GM12891 (cell line): ENCODE measurements at regions not wholly inside any gene's neighbourhood (a gene's known extent, or its start where the extent isn't known, plus 50 kb on each side); places are given as distances from the start of the nearest gene placed in this dataset.

Experiments
- DNase-seq: peaks from one replicate; pipeline ENCODE4 v3.0.0; 2011; ENCODE audit warnings: low spot score; ENCODE audit not compliant: insufficient read length
- FAIRE-seq: peaks from 2 replicates; lab custom pipeline; 2011; peaks lifted over from hg19 to GRCh38; lab: Jason Lieb, UNC
- PAX5 ChIP-seq: IDR thresholded peaks from 2 replicates; pipeline ENCODE4 v1.6.1; 2011; ENCODE audit warnings: low read length, moderate library complexity, mild to moderate bottlenecking; ENCODE audit not compliant: insufficient read depth, severe bottlenecking
- POLR2A ChIP-seq: IDR thresholded peaks from 2 replicates; pipeline ENCODE4 v1.6.1; 2011; ENCODE audit warnings: low read depth, low read length, control low read depth
- POLR2AphosphoS5 ChIP-seq: IDR thresholded peaks from 2 replicates; pipeline ENCODE4 v1.6.1; 2011; ENCODE audit warnings: low read depth, low read length, control low read depth
- POU2F2 ChIP-seq: IDR thresholded peaks from 2 replicates; pipeline ENCODE4 v1.6.1; 2011; ENCODE audit warnings: low read depth, mild to moderate bottlenecking, control low read depth, low read length, moderate library complexity
- SPI1 ChIP-seq: IDR thresholded peaks from 2 replicates; pipeline ENCODE4 v1.6.1; 2011; ENCODE audit warnings: low read depth, low read length, control low read depth
- TAF1 ChIP-seq: IDR thresholded peaks from 2 replicates; pipeline ENCODE4 v1.6.1; 2011; ENCODE audit warnings: low read depth, low read length, control low read depth

- no peak for FAIRE-seq
- no peak for DNase-seq
- TF ChIP-seq POLR2A = no peak
- peak; percentile 90 for TF ChIP-seq SPI1
These were observed 489.2 kb downstream of the MDFIC start for GRCh38 chr7:115410972-115411686.

DNA sequence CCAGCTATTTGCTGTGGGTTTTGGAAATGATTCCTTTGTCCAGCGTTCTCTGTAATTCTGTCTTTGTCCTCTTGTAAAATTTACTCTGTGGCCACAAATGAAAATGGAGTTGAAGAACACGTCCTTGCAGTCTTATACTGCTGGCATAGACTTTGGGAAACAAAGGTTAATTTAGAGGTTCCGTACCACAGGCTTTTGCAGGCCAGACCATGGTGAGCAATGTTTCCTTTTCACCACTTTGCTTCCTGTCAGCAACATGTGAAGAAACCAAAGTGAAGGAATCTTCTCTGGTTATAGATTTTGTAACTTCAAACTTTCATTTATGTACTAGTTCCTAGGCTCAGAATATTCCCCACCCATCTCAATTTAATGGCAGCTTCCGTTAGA is 488.5 kb downstream of the MDFIC start:
- FAIRE-seq = no peak
- no peak for TF ChIP-seq PAX5
- TF ChIP-seq SPI1 = no peak
- no peak for TF ChIP-seq POU2F2
- no peak for TF ChIP-seq POLR2AphosphoS5
- TF ChIP-seq TAF1 = no peak
- TF ChIP-seq POLR2A = no peak
- no peak for DNase-seq

DNA sequence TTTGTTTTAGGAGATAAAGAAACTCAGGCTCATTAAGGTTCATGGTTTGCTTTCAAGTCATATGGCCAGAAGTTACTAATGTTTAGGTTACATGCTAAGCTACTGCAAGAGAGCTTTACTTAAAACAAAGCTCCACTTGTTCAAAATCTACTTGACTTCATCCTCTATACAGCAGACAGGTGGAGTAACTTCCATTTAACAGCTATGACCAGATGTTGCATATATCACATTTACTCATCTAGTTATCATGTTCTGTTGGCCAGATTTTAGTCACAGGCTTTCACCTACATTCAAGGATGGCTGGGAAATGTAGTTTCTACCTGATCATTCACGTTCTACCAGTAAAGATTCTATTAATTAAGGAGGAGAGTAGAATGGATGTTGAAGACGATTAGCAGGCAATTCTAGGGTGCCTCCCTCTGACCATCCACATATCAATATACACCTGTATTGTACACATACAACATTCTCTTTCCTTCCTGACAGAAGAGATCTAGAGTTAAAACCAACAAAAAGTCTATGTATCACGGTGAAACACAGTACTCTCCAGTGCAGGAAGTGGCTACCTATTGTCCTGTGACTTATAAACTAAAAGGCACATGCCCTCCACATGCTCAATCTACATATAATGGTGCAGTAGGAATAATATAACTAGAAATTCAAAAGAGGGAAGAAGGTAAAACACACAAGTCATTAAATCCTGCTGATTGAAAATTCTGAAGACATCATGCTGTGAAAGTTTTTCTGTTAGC is 488.0 kb downstream of the MDFIC start:
- TF ChIP-seq POLR2AphosphoS5 (no peak), TAF1 (no peak), POLR2A (no peak), PAX5 (no peak), POU2F2 (no peak), SPI1 (no peak)
- FAIRE-seq (peak; percentile 23), DNase-seq (no peak)

GRCh38 chr7:115406219-115406618 is 484.3 kb downstream of the MDFIC start:
- DNase-seq (no peak), FAIRE-seq (no peak)
- TF ChIP-seq TAF1 = no peak
- no peak for TF ChIP-seq POU2F2
- TF ChIP-seq POLR2AphosphoS5 = no peak
- no peak for TF ChIP-seq POLR2A
- no peak for TF ChIP-seq SPI1
- TF ChIP-seq PAX5 = no peak

DNA sequence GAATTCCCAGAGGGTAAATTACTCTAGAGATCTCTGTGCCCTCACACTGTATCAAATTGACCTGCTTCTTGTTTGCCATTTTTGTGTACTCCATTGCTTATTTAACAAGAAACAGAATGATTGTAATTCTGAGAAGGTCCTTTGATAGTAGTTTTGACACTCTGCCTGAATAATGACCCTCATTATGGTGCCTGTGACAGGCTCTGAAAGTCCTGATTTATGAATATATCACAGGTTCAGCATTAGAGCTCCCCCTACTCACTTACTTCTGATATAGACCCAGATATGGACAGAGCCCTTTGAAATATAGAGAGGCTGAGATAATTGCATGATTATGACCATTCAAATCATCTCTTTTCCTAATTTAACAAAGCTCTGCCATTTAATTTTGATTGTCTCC is 465.2 kb downstream of the MDFIC start:
- no peak for TF ChIP-seq POLR2AphosphoS5
- TF ChIP-seq POU2F2 = no peak
- TF ChIP-seq TAF1 = no peak
- TF ChIP-seq SPI1 = no peak
- TF ChIP-seq POLR2A = no peak
- TF ChIP-seq PAX5 = no peak
- no peak for DNase-seq
- no peak for FAIRE-seq

- no peak for FAIRE-seq
- no peak for DNase-seq
- TF ChIP-seq SPI1 (no peak), PAX5 (no peak), POU2F2 (no peak), POLR2AphosphoS5 (no peak), TAF1 (no peak)
These were observed 457.4 kb downstream of the MDFIC start for GRCh38 chr7:115379321-115379720.

DNA sequence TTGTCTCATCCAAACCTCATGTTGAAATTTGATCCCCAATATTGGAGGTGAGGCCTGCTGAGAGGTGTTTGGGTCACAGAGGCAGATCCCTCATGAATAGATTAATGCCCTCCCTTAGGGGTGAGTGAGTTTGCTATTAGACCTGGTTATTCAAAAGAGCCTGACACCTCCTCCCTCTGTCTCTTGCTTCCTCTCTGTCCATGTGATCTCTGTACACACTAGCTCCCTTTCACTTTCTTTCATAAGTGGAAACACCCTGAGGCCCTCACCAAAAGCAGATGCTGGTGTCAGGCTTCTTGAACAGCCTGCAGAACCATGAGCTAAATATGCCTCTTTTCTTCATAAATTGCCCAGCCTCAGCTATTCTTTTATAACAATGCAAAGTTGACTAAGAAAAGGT is 447.1 kb downstream of the MDFIC start:
- FAIRE-seq = no peak
- TF ChIP-seq POU2F2 = no peak
- no peak for TF ChIP-seq TAF1
- TF ChIP-seq POLR2A = no peak
- no peak for TF ChIP-seq SPI1
- TF ChIP-seq PAX5 = no peak
- no peak for TF ChIP-seq POLR2AphosphoS5
- no peak for DNase-seq

- FAIRE-seq = no peak
These were observed 442.0 kb downstream of the MDFIC start for GRCh38 chr7:115363916-115364315.

DNA sequence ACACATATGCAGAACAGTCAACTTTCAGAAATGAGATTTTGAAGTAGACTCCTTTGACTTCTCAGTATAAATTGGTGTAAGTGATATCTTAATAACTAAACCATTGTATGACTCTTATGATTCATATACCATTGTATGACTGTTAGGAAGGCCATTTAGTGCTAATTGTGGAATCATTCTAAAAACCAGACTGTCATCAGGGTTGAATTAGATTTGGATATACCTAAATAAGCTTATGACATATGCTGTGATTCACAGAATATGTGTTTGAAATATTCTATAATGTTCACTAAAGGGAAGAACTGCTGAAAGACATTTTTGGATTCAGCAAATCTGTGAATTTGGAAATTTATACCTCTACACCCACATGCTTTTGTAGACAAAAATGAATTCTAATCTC is 438.1 kb downstream of the MDFIC start:
- DNase-seq = no peak
- FAIRE-seq = no peak
- TF ChIP-seq POLR2A (no peak), SPI1 (no peak), POLR2AphosphoS5 (no peak), TAF1 (no peak), POU2F2 (no peak), PAX5 (no peak)

More at GRCh38 chr7:115363916-115364315, 442.0 kb downstream of the MDFIC start:
- TF ChIP-seq SPI1 = no peak
- no peak for DNase-seq

DNA sequence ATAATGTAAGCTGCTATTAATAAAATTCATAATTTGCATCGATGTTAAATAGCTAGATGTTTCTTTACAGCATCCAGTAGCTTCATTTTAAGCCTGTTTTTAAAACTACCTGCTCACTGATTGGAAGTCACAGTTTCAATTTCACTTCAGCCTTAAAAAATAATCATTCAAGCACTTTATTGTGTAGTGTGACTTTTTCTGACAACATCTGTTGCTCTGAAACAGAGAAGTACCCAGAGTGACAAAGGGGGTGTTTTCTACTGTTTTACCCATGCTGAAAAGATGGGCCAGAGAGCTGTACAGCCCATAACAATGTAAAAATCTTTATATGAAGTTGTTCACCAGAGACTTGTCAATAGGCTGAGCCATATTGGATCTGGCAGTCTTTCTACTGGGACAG is 437.2 kb downstream of the MDFIC start:
- FAIRE-seq (no peak), DNase-seq (no peak)
- no peak for TF ChIP-seq TAF1

- FAIRE-seq = no peak
- TF ChIP-seq POLR2A (no peak), PAX5 (no peak), POLR2AphosphoS5 (no peak), POU2F2 (no peak), SPI1 (no peak), TAF1 (no peak)
- DNase-seq = no peak
These were observed 435.8 kb downstream of the MDFIC start for GRCh38 chr7:115357703-115357999.
